H9 (cell line): ENCODE measurements at regions not wholly inside any gene's neighbourhood (a gene's known extent, or its start where the extent isn't known, plus 50 kb on each side); places are given as distances from the start of the nearest gene placed in this dataset.
A peak's percentile ranks its signal among the peaks of the same experiment; 100 is the strongest.

Experiments
- DNase-seq: peaks from one replicate; pipeline ENCODE4 v3.0.0-alpha.2; 2017
- H2AFZ ChIP-seq: one replicate; pipeline ENCODE4 v1.6.1; 2013; ENCODE audit warnings: mild to moderate bottlenecking, low read length, control low read depth, moderate library complexity
- H2AK5ac ChIP-seq: 2 replicates; pipeline ENCODE4 v1.6.1; 2013; ENCODE audit warnings: low read length, control low read depth, mixed read lengths; ENCODE audit not compliant: insufficient read length
- H2BK120ac ChIP-seq: one replicate; pipeline ENCODE4 v1.6.1; 2013; ENCODE audit warnings: low read depth, mild to moderate bottlenecking, low read length, control low read depth, inconsistent platforms; ENCODE audit not compliant: poor library complexity, severe bottlenecking
- H2BK12ac ChIP-seq: 2 replicates; pipeline ENCODE4 v1.6.1; 2013; ENCODE audit warnings: low read length, control low read depth, mixed read lengths, low read depth; ENCODE audit not compliant: insufficient read length
- H2BK15ac ChIP-seq: 2 replicates; pipeline ENCODE4 v1.6.1; 2013; ENCODE audit warnings: low read depth, low read length, control low read depth
- H2BK20ac ChIP-seq: one replicate; pipeline ENCODE4 v1.6.1; 2013; ENCODE audit warnings: low read depth, mild to moderate bottlenecking, low read length, control low read depth, inconsistent platforms; ENCODE audit not compliant: poor library complexity, severe bottlenecking
- H2BK5ac ChIP-seq: 2 replicates; pipeline ENCODE4 v1.6.1; 2013; ENCODE audit warnings: low read length, control low read depth, mixed read lengths; ENCODE audit not compliant: insufficient read length
- H3K14ac ChIP-seq: 2 replicates; pipeline ENCODE4 v1.6.1; 2013; ENCODE audit warnings: low read length, control low read depth; ENCODE audit not compliant: insufficient read depth
- H3K18ac ChIP-seq: 2 replicates; pipeline ENCODE4 v1.6.1; 2013; ENCODE audit warnings: low read depth, mild to moderate bottlenecking, mixed read lengths, low read length, control low read depth; ENCODE audit not compliant: insufficient read length
- H3K23ac ChIP-seq: 2 replicates; pipeline ENCODE4 v1.6.1; 2013; ENCODE audit warnings: low read length, control low read depth, mixed read lengths, low read depth; ENCODE audit not compliant: insufficient read length
- H3K23me2 ChIP-seq: 2 replicates; pipeline ENCODE4 v1.6.1; 2013; ENCODE audit warnings: low read depth, mild to moderate bottlenecking, mixed read lengths, low read length, control low read depth; ENCODE audit not compliant: insufficient read length, poor library complexity, severe bottlenecking
- H3K27ac ChIP-seq: 2 replicates; pipeline ENCODE4 v1.5.1; 2013; ENCODE audit warnings: low read length, control low read depth, mixed read lengths, low read depth; ENCODE audit not compliant: insufficient read length
- H3K27me3 ChIP-seq: 2 replicates; pipeline ENCODE4 v1.6.1; 2013; ENCODE audit warnings: low read length, control low read depth, inconsistent platforms; ENCODE audit not compliant: insufficient read depth
- H3K4ac ChIP-seq: 2 replicates; pipeline ENCODE4 v1.6.1; 2013; ENCODE audit warnings: low read depth, mild to moderate bottlenecking, control low read depth, inconsistent platforms, low read length, moderate library complexity
- H3K4me1 ChIP-seq: 2 replicates; pipeline ENCODE4 v1.6.1; 2013; ENCODE audit warnings: low read length, control low read depth, inconsistent platforms; ENCODE audit not compliant: insufficient read depth
- H3K4me2 ChIP-seq: 2 replicates; pipeline ENCODE4 v1.6.1; 2013; ENCODE audit warnings: low read length, control low read depth, mixed read lengths; ENCODE audit not compliant: insufficient read length, insufficient read depth
- H3K56ac ChIP-seq: 2 replicates; pipeline ENCODE4 v1.6.1; 2013; ENCODE audit warnings: low read depth, mild to moderate bottlenecking, mixed read lengths, low read length, control low read depth; ENCODE audit not compliant: insufficient read length
- H3K79me1 ChIP-seq: 2 replicates; pipeline ENCODE4 v1.6.1; 2013; ENCODE audit warnings: low read depth, mild to moderate bottlenecking, moderate library complexity, low read length, control low read depth, inconsistent platforms; ENCODE audit not compliant: insufficient read depth, poor library complexity, severe bottlenecking
- H3K79me2 ChIP-seq: 2 replicates; pipeline ENCODE4 v1.6.1; 2013; ENCODE audit warnings: low read length, control low read depth, inconsistent platforms; ENCODE audit not compliant: insufficient read depth
- H3K9ac ChIP-seq: 2 replicates; pipeline ENCODE4 v1.6.1; 2013; ENCODE audit warnings: low read length, control low read depth, mixed read lengths; ENCODE audit not compliant: insufficient read length; ENCODE audit errors: extremely low read depth
- H3K9me3 ChIP-seq: one replicate; pipeline ENCODE4 v1.6.1; 2013; ENCODE audit warnings: low read depth, low read length, inconsistent platforms; ENCODE audit not compliant: control insufficient read depth
- H3T11ph ChIP-seq: one replicate; pipeline ENCODE4 v1.6.1; 2013; ENCODE audit warnings: mild to moderate bottlenecking, low read length, control low read depth, inconsistent platforms
- H4K20me1 ChIP-seq: one replicate; pipeline ENCODE4 v1.6.1; 2013; ENCODE audit not compliant: control insufficient read depth, insufficient read length, insufficient read depth
- H4K5ac ChIP-seq: 2 replicates; pipeline ENCODE4 v1.6.1; 2013; ENCODE audit warnings: low read depth, mild to moderate bottlenecking, mixed read lengths, low read length, control low read depth; ENCODE audit not compliant: insufficient read length
- H4K8ac ChIP-seq: replicated peaks from 2 replicates; pipeline ENCODE4 v1.6.1; 2013; ENCODE audit warnings: low read length, control low read depth, mixed read lengths, low read depth; ENCODE audit not compliant: insufficient read length
- H4K91ac ChIP-seq: 2 replicates; pipeline ENCODE4 v1.6.1; 2013; ENCODE audit warnings: low read depth, mild to moderate bottlenecking, moderate library complexity, mixed read lengths, low read length, control low read depth; ENCODE audit not compliant: insufficient read length
- H3K27ac Mint-ChIP-seq, 3 experiments: 2 replicates in 2 of 3; 3 replicates in 1 of 3; pipeline ENCODE4 v1.8.0; 2020 to 2021; ENCODE audit warnings: mixed read lengths in 3 of 3, mild to moderate bottlenecking in 1 of 3, moderate library complexity in 1 of 3
- H3K27me3 Mint-ChIP-seq: 2 replicates; pipeline ENCODE4 v1.8.0; 2021; ENCODE audit warnings: low read depth, mild to moderate bottlenecking, moderate library complexity, mixed read lengths
- H3K36me3 Mint-ChIP-seq, 3 experiments: 2 replicates in 2 of 3; 3 replicates in 1 of 3; pipeline ENCODE4 v1.8.0; 2020 to 2021; ENCODE audit warnings: low read depth in 3 of 3, mixed read lengths in 3 of 3; ENCODE audit not compliant: insufficient read depth in 1 of 3
- H3K4me1 Mint-ChIP-seq, 2 experiments: 2 replicates each; pipeline ENCODE4 v1.8.0; 2020; ENCODE audit warnings: mixed read lengths in 2 of 2
- H3K4me3 Mint-ChIP-seq, 2 experiments: 2 replicates in 1 of 2; 3 replicates in 1 of 2; pipeline ENCODE4 v1.8.0; 2020 to 2021; ENCODE audit warnings: mild to moderate bottlenecking in 2 of 2, mixed read lengths in 2 of 2, moderate library complexity in 1 of 2
- H3K9me3 Mint-ChIP-seq, 2 experiments: 2 replicates in 1 of 2; 3 replicates in 1 of 2; pipeline ENCODE4 v1.8.0; 2020; ENCODE audit warnings: mild to moderate bottlenecking in 2 of 2, mixed read lengths in 2 of 2, moderate library complexity in 1 of 2
- CTCF ChIP-seq: fragments of 200-600 bp; sonication (generic); conservative IDR thresholded peaks from 3 replicates; pipeline ENCODE4 v1.8.0; 2021; ENCODE audit warnings: antibody characterized with exemption, mild to moderate bottlenecking
- WGBS: extraction: QIAGEN DNeasy Blood & Tissue Kit; methylation state at CpG from one replicate; pipeline ENCODE4 v1.1.7; 2013; ENCODE audit warnings: missing lambda C conversion rate, low lambda C conversion rate, mixed read lengths; ENCODE audit not compliant: insufficient read length; ENCODE audit errors: extremely low coverage; 5-methylcytosine and 5-hydroxymethylcytosine counted together

GRCh38 chr15:25244731-25245585 is 193.9 kb downstream of the UBE3A start:
- H3K14ac ChIP-seq, result no peak overlapping the region
- no peaks in the 10 kb centered on the region for H3K79me2 ChIP-seq
- no peak overlapping the region for H3K56ac ChIP-seq
- peaks cover 69 to 87% of the 10 kb centered on the region in 2 experiments for H3K9me3 Mint-ChIP-seq
- H3K4me2 ChIP-seq, result no peak overlapping the region
- TF ChIP-seq CTCF, result no peak
- H4K91ac ChIP-seq, result no peak overlapping the region
- no peaks in the 10 kb centered on the region for H3K27me3 ChIP-seq
- no peak overlapping the region for H2BK120ac ChIP-seq
- no peak overlapping the region for H4K5ac ChIP-seq
- peaks cover 47% of the 10 kb centered on the region for H3K9me3 ChIP-seq
- H4K20me1 ChIP-seq, result no peaks in the 10 kb centered on the region
- no peak overlapping the region for H3K4me3 Mint-ChIP-seq
- no peak overlapping the region for H2BK15ac ChIP-seq
- H3K4me1 ChIP-seq, result no peaks in the 10 kb centered on the region
- H3K18ac ChIP-seq, result no peak overlapping the region
- no peak overlapping the region for H4K8ac ChIP-seq
- WGBS, result no CpG with 5 or more reads among the region's 15 CpGs
- H3K4me1 Mint-ChIP-seq, result no peaks in the 10 kb centered on the region
- H3K23ac ChIP-seq, result no peak overlapping the region
- H2BK5ac ChIP-seq, result no peak overlapping the region
- no peak overlapping the region for H2AFZ ChIP-seq
- no peak overlapping the region for H2AK5ac ChIP-seq
- H3T11ph ChIP-seq, result no peak overlapping the region
- peaks cover 2% of the 10 kb centered on the region; the same call in 1 of the 2 replicates for H3K27me3 Mint-ChIP-seq
- no peak overlapping the region for H3K4ac ChIP-seq
- no peak overlapping the region for H3K27ac ChIP-seq
- no peak overlapping the region for H3K9ac ChIP-seq
- H3K27ac Mint-ChIP-seq, result no peak overlapping the region
- DNase-seq, result peak; percentile 14
- no peak overlapping the region for H2BK12ac ChIP-seq
- H2BK20ac ChIP-seq, result no peak overlapping the region
- H3K36me3 Mint-ChIP-seq, result peaks cover 0 to 5% (median 2%) of the 10 kb centered on the region in 3 experiments; a peak in 3 of 7 replicates
- no peaks in the 10 kb centered on the region for H3K23me2 ChIP-seq
- no peaks in the 10 kb centered on the region for H3K79me1 ChIP-seq
